AG04449 (cell line): ENCODE measurements at regions not wholly inside any gene's neighbourhood (a gene's known extent, or its start where the extent isn't known, plus 50 kb on each side); places are given as distances from the start of the nearest gene placed in this dataset.

Experiments used
- CTCF ChIA-PET: fragments of 350-600 bp; formaldehyde crosslinking; extraction: SDS; loops from one replicate; lab custom pipeline; 2021; ENCODE audit warnings: antibody characterized with exemption; lab: Yijun Ruan, JAX
- POLR2A ChIA-PET: fragments of 400-600, 350-600 bp; formaldehyde crosslinking; extraction: SDS; loops from one replicate; lab custom pipeline; 2020; ENCODE audit warnings: antibody characterized with exemption, inconsistent platforms; lab: Yijun Ruan, JAX
- DNase-seq: peaks from one replicate; pipeline ENCODE4 v3.0.0-alpha.2; 2010; ENCODE audit warnings: low read depth, low spot score
- H3K4me3 ChIP-seq: 2 replicates; pipeline ENCODE4 v1.5.1; 2011; ENCODE audit warnings: low read depth, mild to moderate bottlenecking, control low read depth, low read length
- CTCF ChIP-seq: IDR thresholded peaks from one replicate; pipeline ENCODE4 v1.5.1; 2011; ENCODE audit warnings: mild to moderate bottlenecking, moderate library complexity, low read length, control low read depth, inconsistent platforms; ENCODE audit not compliant: insufficient read depth; ENCODE audit errors: missing control alignments

- no peak overlapping the region for H3K4me3 ChIP-seq
- CTCF ChIA-PET: no interaction called here
- POLR2A ChIA-PET: no interaction called here
- no peak for DNase-seq
- no peak for TF ChIP-seq CTCF
These were observed 154.2 kb downstream of the DSC3 start for GRCh38 chr18:30888344-30888743.

- DNase-seq: no peak
- CTCF ChIA-PET: no interaction called here
- no peak for TF ChIP-seq CTCF
- H3K4me3 ChIP-seq: no peak overlapping the region
- POLR2A ChIA-PET: no interaction called here
These were observed 155.5 kb downstream of the DSC3 start for GRCh38 chr18:30886998-30887397.

GRCh38 chr18:30870466-30870865 is 172.1 kb downstream of the DSC3 start:
- H3K4me3 ChIP-seq: no peak overlapping the region
- ChIA-PET CTCF (no interaction called here), POLR2A (no interaction called here)
- TF ChIP-seq CTCF: no peak
- DNase-seq: no peak

GRCh38 chr18:30862900-30863299 is 179.6 kb downstream of the DSC3 start:
- ChIA-PET POLR2A (no interaction called here), CTCF (no interaction called here)
- DNase-seq: no peak
- no peak for TF ChIP-seq CTCF
- H3K4me3 ChIP-seq: no peak overlapping the region

GRCh38 chr18:30860741-30861140 is 181.8 kb downstream of the DSC3 start:
- DNase-seq: no peak
- ChIA-PET CTCF (no interaction called here), POLR2A (no interaction called here)
- H3K4me3 ChIP-seq: no peak overlapping the region
- TF ChIP-seq CTCF: no peak

GRCh38 chr18:30859036-30859435 is 183.5 kb downstream of the DSC3 start:
- H3K4me3 ChIP-seq: no peak overlapping the region
- DNase-seq: no peak
- no peak for TF ChIP-seq CTCF
- ChIA-PET CTCF (no interaction called here), POLR2A (no interaction called here)
